ENCODE measurements at regions not wholly inside any gene's neighbourhood (a gene's known extent, or its start where the extent isn't known, plus 50 kb on each side); places are given as distances from the start of the nearest gene placed in this dataset.

- no peaks in the 10 kb centered on the region for H3K27me3 ChIP-seq
- H3K36me3 ChIP-seq: no peaks in the 10 kb centered on the region
- H3K9me3 ChIP-seq: no peaks in the 10 kb centered on the region
- no peak overlapping the region for H3K4me3 ChIP-seq (ENCODE audit: low read depth in 1 of 2, low read length in 1 of 2)
- H3K27ac ChIP-seq: no peak overlapping the region
- H3K4me1 ChIP-seq (ENCODE audit: control insufficient read depth in 1 of 2, insufficient read depth in 1 of 2, low read depth in 1 of 2, low read length in 1 of 2): peaks cover 24 to 25% of the 10 kb centered on the region in 2 experiments
- TF ChIP-seq CTCF (IDR thresholded peaks at IDR 0.05): no peak
Measured at GRCh38 chr1:94709891-94710581, 110.1 kb upstream of the SLC44A3 start.

- Histone ChIP-seq H3K4me1 (ENCODE audit: control insufficient read depth in 1 of 2, insufficient read depth in 1 of 2, low read depth in 1 of 2, low read length in 1 of 2) (peaks cover 11 to 12% of the 10 kb centered on the region in 2 experiments), H3K4me3 (ENCODE audit: low read depth in 1 of 2, low read length in 1 of 2) (no peak overlapping the region), H3K9me3 (no peaks in the 10 kb centered on the region), H3K36me3 (no peaks in the 10 kb centered on the region), H3K27me3 (no peaks in the 10 kb centered on the region), H3K27ac (no peak overlapping the region)
- TF ChIP-seq CTCF (IDR thresholded peaks at IDR 0.05): no peak
Measured at GRCh38 chr1:94708811-94709210, 111.3 kb upstream of the SLC44A3 start.

- Histone ChIP-seq H3K4me1 (ENCODE audit: control insufficient read depth in 1 of 2, insufficient read depth in 1 of 2, low read depth in 1 of 2, low read length in 1 of 2) (peaks cover 6 to 7% of the 10 kb centered on the region in 2 experiments), H3K36me3 (no peaks in the 10 kb centered on the region), H3K9me3 (no peaks in the 10 kb centered on the region), H3K27ac (no peak overlapping the region), H3K4me3 (ENCODE audit: low read depth in 1 of 2, low read length in 1 of 2) (no peak overlapping the region), H3K27me3 (no peaks in the 10 kb centered on the region)
- TF ChIP-seq CTCF (IDR thresholded peaks at IDR 0.05): no peak
Measured at GRCh38 chr1:94708299-94708685, 111.9 kb upstream of the SLC44A3 start.

- H3K9me3 ChIP-seq: no peaks in the 10 kb centered on the region
- H3K36me3 ChIP-seq: no peaks in the 10 kb centered on the region
- H3K4me1 ChIP-seq (ENCODE audit: control insufficient read depth in 1 of 2, insufficient read depth in 1 of 2, low read depth in 1 of 2, low read length in 1 of 2): peaks cover 0 to under 1% of the 10 kb centered on the region in 2 experiments
- no peak for TF ChIP-seq CTCF (IDR thresholded peaks at IDR 0.05)
- no peaks in the 10 kb centered on the region for H3K27me3 ChIP-seq
- no peak overlapping the region for H3K4me3 ChIP-seq (ENCODE audit: low read depth in 1 of 2, low read length in 1 of 2)
- no peak overlapping the region for H3K27ac ChIP-seq
Measured at GRCh38 chr1:94707321-94708298, 112.5 kb upstream of the SLC44A3 start.

GRCh38 chr1:94702442-94702815 lies 117.7 kb upstream of the SLC44A3 start:
- Histone ChIP-seq H3K36me3 (no peaks in the 10 kb centered on the region), H3K9me3 (no peaks in the 10 kb centered on the region), H3K27me3 (no peaks in the 10 kb centered on the region), H3K27ac (no peak overlapping the region), H3K4me3 (ENCODE audit: low read depth in 1 of 2, low read length in 1 of 2) (no peak overlapping the region), H3K4me1 (ENCODE audit: control insufficient read depth in 1 of 2, insufficient read depth in 1 of 2, low read depth in 1 of 2, low read length in 1 of 2) (no peaks in the 10 kb centered on the region)
- TF ChIP-seq CTCF (IDR thresholded peaks at IDR 0.05): no peak

Measured in neutrophil (primary cell).